Natural killer cell (primary cell): ENCODE measurements at regions not wholly inside any gene's neighbourhood (a gene's known extent, or its start where the extent isn't known, plus 50 kb on each side); places are given as distances from the start of the nearest gene placed in this dataset.

ENCODE experiments used
- ATAC-seq, 3 donors: fragments of 150-1000 bp in 2 of 3; fragments of 200-7000 bp in 1 of 3; cut with Tn5 transposase; 1 replicate in 1 of 3; 2 replicates in 2 of 3; pipeline ENCODE4 v1.10.0; 2021; ENCODE audit warnings: mild to moderate bottlenecking in 2 of 3, moderate library complexity in 2 of 3
- DNase-seq, 2 donors: peaks; one replicate each; pipeline versions ENCODE4 v3.0.0 to v3.0.0-alpha.2; 2013 to 2021; ENCODE audit warnings: mixed read lengths in 1 of 2
- H3K27ac ChIP-seq: one replicate; pipeline ENCODE4 v1.5.1; 2013; ENCODE audit warnings: mild to moderate bottlenecking, low read length
- H3K27me3 ChIP-seq: one replicate; pipeline ENCODE4 v1.6.1; 2013; ENCODE audit warnings: low read length; ENCODE audit not compliant: control insufficient read depth, insufficient read depth
- H3K36me3 ChIP-seq: one replicate; pipeline ENCODE4 v1.6.1; 2013; ENCODE audit warnings: low read length; ENCODE audit not compliant: control insufficient read depth, insufficient read depth
- H3K4me1 ChIP-seq: one replicate; pipeline ENCODE4 v1.6.1; 2013; ENCODE audit warnings: low read length; ENCODE audit not compliant: control insufficient read depth, insufficient read depth
- H3K4me3 ChIP-seq: one replicate; pipeline ENCODE4 v1.5.1; 2013; ENCODE audit warnings: low read length
- H3K9me3 ChIP-seq: one replicate; pipeline ENCODE4 v1.6.1; 2013; ENCODE audit warnings: low read length; ENCODE audit not compliant: control insufficient read depth, insufficient read depth
- H3K27ac Mint-ChIP-seq, 2 donors: one replicate each; pipeline ENCODE4 v1.8.0; 2022; ENCODE audit warnings: mild to moderate bottlenecking in 2 of 2, mixed read lengths in 2 of 2, moderate library complexity in 1 of 2
- H3K27me3 Mint-ChIP-seq, 2 donors: one replicate each; pipeline ENCODE4 v1.8.0; 2022; ENCODE audit warnings: low read depth in 2 of 2, mixed read lengths in 2 of 2
- H3K36me3 Mint-ChIP-seq: one replicate; pipeline ENCODE4 v1.8.0; 2022; ENCODE audit warnings: mixed read lengths
- H3K4me1 Mint-ChIP-seq, 2 donors: one replicate each; pipeline ENCODE4 v1.8.0; 2022; ENCODE audit warnings: mixed read lengths in 2 of 2
- H3K4me3 Mint-ChIP-seq: one replicate; pipeline ENCODE4 v1.8.0; 2022; ENCODE audit warnings: mild to moderate bottlenecking, moderate library complexity, mixed read lengths
- H3K9me3 Mint-ChIP-seq, 2 donors: one replicate each; pipeline ENCODE4 v1.8.0; 2022; ENCODE audit warnings: mixed read lengths in 2 of 2
- CTCF ChIP-seq: fragments of 200-600 bp; IDR thresholded peaks from one replicate; pipeline ENCODE4 v1.8.0; 2022; ENCODE audit warnings: antibody characterized with exemption
- WGBS: methylation state at CpG from one replicate; pipeline ENCODE4 v1.1.7; 2013; ENCODE audit warnings: missing lambda C conversion rate; ENCODE audit not compliant: insufficient coverage; 5-methylcytosine and 5-hydroxymethylcytosine counted together
- intact Hi-C: fragments of 100-400 bp; cut with micrococcal nuclease; formaldehyde crosslinking; loops from one replicate; pipeline ENCODE4 v1.14.2; 2022

GRCh38 chr6:144757730-144758129, 472.6 kb downstream of the UTRN start:
- ATAC-seq (no peak), DNase-seq (no peak)
- H3K27ac ChIP-seq = no peak overlapping the region
- no peak overlapping the region for H3K4me3 Mint-ChIP-seq
- intact Hi-C loops = no loop called here
- no peaks in the 10 kb centered on the region for H3K9me3 ChIP-seq
- no peaks in the 10 kb centered on the region for H3K9me3 Mint-ChIP-seq
- TF ChIP-seq CTCF = no peak
- H3K4me1 ChIP-seq = no peaks in the 10 kb centered on the region
- no peaks in the 10 kb centered on the region for H3K27me3 ChIP-seq
- no peaks in the 10 kb centered on the region for H3K27me3 Mint-ChIP-seq
- peaks cover 12% of the 10 kb centered on the region for H3K36me3 Mint-ChIP-seq
- peaks cover 70% of the 10 kb centered on the region for H3K36me3 ChIP-seq
- WGBS = 100% methylated on average over 1 of the region's 3 CpGs
- H3K4me3 ChIP-seq = no peak overlapping the region
- no peak overlapping the region for H3K27ac Mint-ChIP-seq
- peaks cover 16 to 19% of the 10 kb centered on the region in 2 donors for H3K4me1 Mint-ChIP-seq

- H3K27me3 Mint-ChIP-seq = no peaks in the 10 kb centered on the region
- H3K27ac ChIP-seq = no peak overlapping the region
- no peak overlapping the region for H3K4me3 Mint-ChIP-seq
- peaks cover 5% of the 10 kb centered on the region for H3K36me3 Mint-ChIP-seq
- intact Hi-C loops = no loop called here
- H3K9me3 Mint-ChIP-seq = no peaks in the 10 kb centered on the region
- no peaks in the 10 kb centered on the region for H3K4me1 ChIP-seq
- no peaks in the 10 kb centered on the region for H3K27me3 ChIP-seq
- 60% methylated on average over 1 of the region's 3 CpGs for WGBS
- ATAC-seq (peak in 1 of 3 donors; percentile 55), DNase-seq (no peak)
- H3K9me3 ChIP-seq = no peaks in the 10 kb centered on the region
- H3K27ac Mint-ChIP-seq = peak overlapping the region; percentile 47 to 60
- H3K4me3 ChIP-seq = no peak overlapping the region
- H3K36me3 ChIP-seq = peaks cover 73% of the 10 kb centered on the region
- TF ChIP-seq CTCF = no peak
- peaks cover 7 to 12% of the 10 kb centered on the region in 2 donors for H3K4me1 Mint-ChIP-seq
These were observed 473.5 kb downstream of the UTRN start for GRCh38 chr6:144758602-144759001.

GRCh38 chr6:144762469-144762868, 477.3 kb downstream of the UTRN start:
- intact Hi-C loops = no loop called here
- peaks cover 5% of the 10 kb centered on the region for H3K36me3 Mint-ChIP-seq
- 97% methylated on average over 2 of the region's 3 CpGs for WGBS

More at GRCh38 chr6:144762469-144762868, 477.3 kb downstream of the UTRN start:
- H3K36me3 ChIP-seq = peaks cover 62% of the 10 kb centered on the region
- Mint-ChIP-seq H3K27ac (no peak overlapping the region), H3K27me3 (no peaks in the 10 kb centered on the region), H3K4me1 (peaks cover 9 to 21% of the 10 kb centered on the region in 2 donors), H3K9me3 (no peaks in the 10 kb centered on the region), H3K4me3 (no peak overlapping the region)
- H3K27ac ChIP-seq = no peak overlapping the region
- H3K27me3 ChIP-seq = no peaks in the 10 kb centered on the region
- DNase-seq = no peak
- TF ChIP-seq CTCF = no peak
- H3K4me3 ChIP-seq = no peak overlapping the region
- no peaks in the 10 kb centered on the region for H3K9me3 ChIP-seq
- no peaks in the 10 kb centered on the region for H3K4me1 ChIP-seq
- ATAC-seq = no peak
